Liver (tissue), 8 donors: ENCODE measurements at regions not wholly inside any gene's neighbourhood (a gene's known extent, or its start where the extent isn't known, plus 50 kb on each side); places are given as distances from the start of the nearest gene placed in this dataset.

Source experiments
- DNase-seq: peaks from one replicate; pipeline ENCODE4 v3.0.0-alpha.2; 2017; ENCODE audit warnings: low spot score
- H3K27ac ChIP-seq, 2 donors: one replicate each; pipeline ENCODE4 v1.7.0; 2013; ENCODE audit warnings: inconsistent platforms in 2 of 2, low read length in 2 of 2, control low read depth in 1 of 2, low read depth in 1 of 2, mild to moderate bottlenecking in 1 of 2
- H3K27me3 ChIP-seq, 4 donors: one replicate each; pipeline versions ENCODE4 v1.6.1 to v1.7.0; 2013; ENCODE audit warnings: low read length in 3 of 4, inconsistent platforms in 1 of 4, mild to moderate bottlenecking in 1 of 4, moderate library complexity in 1 of 4; ENCODE audit not compliant: control insufficient read depth in 4 of 4, insufficient read depth in 4 of 4
- H3K36me3 ChIP-seq, 4 donors: one replicate each; pipeline versions ENCODE4 v1.6.1 to v1.7.0; 2013; ENCODE audit warnings: low read length in 3 of 4, mild to moderate bottlenecking in 3 of 4, low read depth in 1 of 4, moderate library complexity in 1 of 4; ENCODE audit not compliant: control insufficient read depth in 4 of 4, insufficient read depth in 3 of 4
- H3K4me1 ChIP-seq, 4 donors: one replicate each; pipeline versions ENCODE4 v1.6.1 to v1.7.0; 2013; ENCODE audit warnings: low read length in 3 of 4, mild to moderate bottlenecking in 3 of 4, moderate library complexity in 1 of 4; ENCODE audit not compliant: control insufficient read depth in 4 of 4, insufficient read depth in 4 of 4
- H3K4me3 ChIP-seq, 3 donors: one replicate each; pipeline versions ENCODE4 v1.6.1 to v1.7.0; 2013; ENCODE audit warnings: low read length in 3 of 3, control low read depth in 1 of 3, low read depth in 1 of 3, mild to moderate bottlenecking in 1 of 3
- H3K9ac ChIP-seq, 2 donors: one replicate each; pipeline ENCODE4 v1.7.0; 2013; ENCODE audit warnings: low read length in 2 of 2, mild to moderate bottlenecking in 2 of 2, moderate library complexity in 2 of 2, control low read depth in 1 of 2, low read depth in 1 of 2
- H3K9me3 ChIP-seq, 4 donors: one replicate each; pipeline versions ENCODE4 v1.6.1 to v1.7.0; 2013; ENCODE audit warnings: low read length in 3 of 4; ENCODE audit not compliant: control insufficient read depth in 4 of 4
- ATF3 ChIP-seq: IDR thresholded peaks from 2 replicates; pipeline ENCODE4 v1.6.1; 2016; ENCODE audit warnings: antibody characterized with exemption
- CTCF ChIP-seq: fragments of 150-350 bp; IDR thresholded peaks from 2 replicates; pipeline ENCODE4 v1.5.1; 2017; ENCODE audit warnings: improper control_type of control experiment, low read depth, low read length; ENCODE audit not compliant: missing input control
- EGR1 ChIP-seq, 2 donors: IDR thresholded peaks; 2 replicates each; pipeline ENCODE4 v1.6.1; 2016 to 2018; ENCODE audit warnings: antibody characterized with exemption in 2 of 2, low read depth in 2 of 2
- FOXA1 ChIP-seq: IDR thresholded peaks from 2 replicates; pipeline ENCODE4 v1.6.1; 2016; ENCODE audit warnings: antibody characterized with exemption
- FOXA2 ChIP-seq: IDR thresholded peaks from 2 replicates; pipeline ENCODE4 v1.6.1; 2016; ENCODE audit warnings: antibody characterized with exemption
- GABPA ChIP-seq, 2 donors: IDR thresholded peaks in 1 of 2; conservative IDR thresholded peaks in 1 of 2; 2 replicates each; pipeline ENCODE4 v1.6.1; 2016; ENCODE audit warnings: antibody characterized with exemption in 2 of 2, mild to moderate bottlenecking in 1 of 2, moderate library complexity in 1 of 2
- HNF4A ChIP-seq, 2 donors: conservative IDR thresholded peaks; 2 replicates each; pipeline ENCODE4 v1.6.1; 2016; ENCODE audit warnings: antibody characterized with exemption in 2 of 2, mild to moderate bottlenecking in 2 of 2
- HNF4G ChIP-seq: IDR thresholded peaks from 2 replicates; pipeline ENCODE4 v1.6.1; 2016; ENCODE audit warnings: antibody characterized with exemption
- JUND ChIP-seq, 2 donors: IDR thresholded peaks; 2 replicates each; pipeline ENCODE4 v1.6.1; 2016; ENCODE audit warnings: antibody characterized with exemption in 2 of 2
- NR2F2 ChIP-seq: IDR thresholded peaks from 2 replicates; pipeline ENCODE4 v1.6.1; 2016; ENCODE audit warnings: antibody characterized with exemption
- RAD21 ChIP-seq, 2 donors: IDR thresholded peaks; 2 replicates each; pipeline ENCODE4 v1.6.1; 2016; ENCODE audit warnings: antibody characterized with exemption in 2 of 2, mild to moderate bottlenecking in 2 of 2
- RXRA ChIP-seq, 2 donors: IDR thresholded peaks; 2 replicates each; pipeline ENCODE4 v1.6.1; 2017 to 2018; ENCODE audit warnings: antibody characterized with exemption in 2 of 2, mild to moderate bottlenecking in 1 of 2
- SP1 ChIP-seq: IDR thresholded peaks from 2 replicates; pipeline ENCODE4 v1.6.1; 2018; ENCODE audit warnings: antibody characterized with exemption, mild to moderate bottlenecking
- TAF1 ChIP-seq: conservative IDR thresholded peaks from 2 replicates; pipeline ENCODE4 v1.6.1; 2016; ENCODE audit warnings: antibody characterized with exemption, mild to moderate bottlenecking
- YY1 ChIP-seq: IDR thresholded peaks from 2 replicates; pipeline ENCODE4 v1.6.1; 2016; ENCODE audit warnings: antibody characterized with exemption, mild to moderate bottlenecking
- ZBTB33 ChIP-seq: IDR thresholded peaks from 2 replicates; pipeline ENCODE4 v1.6.1; 2016; ENCODE audit warnings: antibody characterized with exemption
- WGBS: extraction: QIAGEN DNeasy Blood & Tissue Kit; methylation state at CpG from one replicate; pipeline ENCODE4 v1.1.7; 2013; 5-methylcytosine and 5-hydroxymethylcytosine counted together
- TF ChIP-seq, protein P1 (sequence below): IDR thresholded peaks from 2 replicates; pipeline ENCODE4 v1.6.1; 2016; ENCODE audit warnings: antibody characterized with exemption
- TF ChIP-seq, protein P2 (sequence below): IDR thresholded peaks from 2 replicates; pipeline ENCODE4 v1.6.1; 2016; ENCODE audit warnings: antibody characterized with exemption, mild to moderate bottlenecking
- donor health status: healthy.
- donor health status: healthy.
- donor health status: healthy.
- donor health status: healthy.
- donor health status: healthy.

- Histone ChIP-seq H3K9me3 (no peaks in the 10 kb centered on the region), H3K27ac (no peak overlapping the region), H3K4me1 (peaks cover 0 to 11% (median 3%) of the 10 kb centered on the region in 4 donors), H3K4me3 (no peak overlapping the region), H3K9ac (no peak overlapping the region), H3K27me3 (no peaks in the 10 kb centered on the region), H3K36me3 (no peaks in the 10 kb centered on the region)
- 70% methylated on average over 5 of the region's 5 CpGs for WGBS
- no peak for DNase-seq
- TF ChIP-seq FOXA1 (no peak), SP1 (no peak)
Measured at GRCh38 chr2:104408266-104408665, 445.6 kb upstream of the POU3F3 start.

DNA sequence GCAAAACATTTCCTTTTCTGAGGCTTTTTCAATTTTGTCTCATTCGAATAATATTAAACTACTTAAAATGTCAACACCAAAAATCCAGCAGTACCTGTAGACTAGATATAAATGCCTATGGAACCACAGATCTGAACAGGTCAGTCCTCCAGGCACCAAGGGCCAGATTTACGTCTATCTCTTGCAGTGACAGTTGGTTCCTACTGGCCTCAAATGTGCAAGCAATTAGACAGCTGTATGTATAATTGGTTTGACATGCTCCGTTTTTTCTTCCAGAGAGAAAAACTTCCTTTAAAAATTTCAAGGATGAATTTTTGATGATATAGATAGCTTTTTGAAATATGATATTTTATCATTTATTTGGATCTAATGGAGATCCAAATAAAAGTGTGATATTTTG, 443.8 kb upstream of the POU3F3 start:
- Histone ChIP-seq H3K27me3 (no peaks in the 10 kb centered on the region), H3K9me3 (no peaks in the 10 kb centered on the region), H3K4me3 (no peak overlapping the region), H3K9ac (no peak overlapping the region), H3K36me3 (no peaks in the 10 kb centered on the region), H3K4me1 (peaks cover 0 to 11% (median 4%) of the 10 kb centered on the region in 4 donors), H3K27ac (no peak overlapping the region)
- 91% methylated on average over 3 of the region's 3 CpGs for WGBS
- no peak for TF ChIP-seq RXRA (IDR thresholded peaks at IDR 0.05)
- TF ChIP-seq EGR1 (IDR thresholded peaks at IDR 0.05; ENCODE audit: low read depth in 2 of 2), result no peak
- no peak for TF ChIP-seq NR2F2
- TF ChIP-seq YY1, result no peak
- TF ChIP-seq FOXA1, result no peak
- no peak for TF ChIP-seq HNF4G
- TF ChIP-seq, protein P1, sequence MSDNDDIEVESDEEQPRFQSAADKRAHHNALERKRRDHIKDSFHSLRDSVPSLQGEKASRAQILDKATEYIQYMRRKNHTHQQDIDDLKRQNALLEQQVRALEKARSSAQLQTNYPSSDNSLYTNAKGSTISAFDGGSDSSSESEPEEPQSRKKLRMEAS, result no peak
- TF ChIP-seq SP1, result no peak
- TF ChIP-seq CTCF, result no peak
- no peak for TF ChIP-seq HNF4A (conservative IDR thresholded peaks at IDR 0.05)
- TF ChIP-seq ATF3, result no peak
- TF ChIP-seq ZBTB33, result no peak
- TF ChIP-seq, protein P2, sequence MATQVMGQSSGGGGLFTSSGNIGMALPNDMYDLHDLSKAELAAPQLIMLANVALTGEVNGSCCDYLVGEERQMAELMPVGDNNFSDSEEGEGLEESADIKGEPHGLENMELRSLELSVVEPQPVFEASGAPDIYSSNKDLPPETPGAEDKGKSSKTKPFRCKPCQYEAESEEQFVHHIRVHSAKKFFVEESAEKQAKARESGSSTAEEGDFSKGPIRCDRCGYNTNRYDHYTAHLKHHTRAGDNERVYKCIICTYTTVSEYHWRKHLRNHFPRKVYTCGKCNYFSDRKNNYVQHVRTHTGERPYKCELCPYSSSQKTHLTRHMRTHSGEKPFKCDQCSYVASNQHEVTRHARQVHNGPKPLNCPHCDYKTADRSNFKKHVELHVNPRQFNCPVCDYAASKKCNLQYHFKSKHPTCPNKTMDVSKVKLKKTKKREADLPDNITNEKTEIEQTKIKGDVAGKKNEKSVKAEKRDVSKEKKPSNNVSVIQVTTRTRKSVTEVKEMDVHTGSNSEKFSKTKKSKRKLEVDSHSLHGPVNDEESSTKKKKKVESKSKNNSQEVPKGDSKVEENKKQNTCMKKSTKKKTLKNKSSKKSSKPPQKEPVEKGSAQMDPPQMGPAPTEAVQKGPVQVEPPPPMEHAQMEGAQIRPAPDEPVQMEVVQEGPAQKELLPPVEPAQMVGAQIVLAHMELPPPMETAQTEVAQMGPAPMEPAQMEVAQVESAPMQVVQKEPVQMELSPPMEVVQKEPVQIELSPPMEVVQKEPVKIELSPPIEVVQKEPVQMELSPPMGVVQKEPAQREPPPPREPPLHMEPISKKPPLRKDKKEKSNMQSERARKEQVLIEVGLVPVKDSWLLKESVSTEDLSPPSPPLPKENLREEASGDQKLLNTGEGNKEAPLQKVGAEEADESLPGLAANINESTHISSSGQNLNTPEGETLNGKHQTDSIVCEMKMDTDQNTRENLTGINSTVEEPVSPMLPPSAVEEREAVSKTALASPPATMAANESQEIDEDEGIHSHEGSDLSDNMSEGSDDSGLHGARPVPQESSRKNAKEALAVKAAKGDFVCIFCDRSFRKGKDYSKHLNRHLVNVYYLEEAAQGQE, result no peak
- TF ChIP-seq TAF1, result no peak
- TF ChIP-seq GABPA (IDR thresholded peaks at IDR 0.05 in 1 of 2, conservative IDR thresholded peaks at IDR 0.05 in 1 of 2), result no peak
- no peak for TF ChIP-seq JUND (IDR thresholded peaks at IDR 0.05)
- no peak for TF ChIP-seq RAD21 (IDR thresholded peaks at IDR 0.05)
- no peak for TF ChIP-seq FOXA2
- DNase-seq, result no peak
